Vagina (tissue), 2 donors: ENCODE measurements at regions not wholly inside any gene's neighbourhood (a gene's known extent, or its start where the extent isn't known, plus 50 kb on each side); places are given as distances from the start of the nearest gene placed in this dataset.

ENCODE experiments used
- POLR2A ChIP-seq, 2 donors: fragments of 450-650 bp; IDR thresholded peaks; one replicate each; pipeline ENCODE4 v1.6.1; 2017; ENCODE audit warnings: antibody characterized with exemption in 2 of 2, mild to moderate bottlenecking in 2 of 2, moderate library complexity in 2 of 2
- POLR2AphosphoS5 ChIP-seq, 2 donors: sonication (generic); formaldehyde crosslinking; IDR thresholded peaks; one replicate each; pipeline ENCODE4 v1.9.0; 2017; ENCODE audit warnings: antibody characterized with exemption in 2 of 2, mild to moderate bottlenecking in 2 of 2, low read depth in 1 of 2; ENCODE audit not compliant: insufficient read depth in 1 of 2
- TF ChIP-seq, protein P1 (sequence below), 3 experiments: fragments of 450-650 bp in 2 of 3; fragments of 200-600 bp in 1 of 3; sonication (generic) in 1 of 3; IDR thresholded peaks; one replicate each; pipeline ENCODE4 v1.5.1; 2017 to 2019; ENCODE audit warnings: antibody characterized with exemption in 3 of 3, mild to moderate bottlenecking in 2 of 3, moderate library complexity in 2 of 3

DNA sequence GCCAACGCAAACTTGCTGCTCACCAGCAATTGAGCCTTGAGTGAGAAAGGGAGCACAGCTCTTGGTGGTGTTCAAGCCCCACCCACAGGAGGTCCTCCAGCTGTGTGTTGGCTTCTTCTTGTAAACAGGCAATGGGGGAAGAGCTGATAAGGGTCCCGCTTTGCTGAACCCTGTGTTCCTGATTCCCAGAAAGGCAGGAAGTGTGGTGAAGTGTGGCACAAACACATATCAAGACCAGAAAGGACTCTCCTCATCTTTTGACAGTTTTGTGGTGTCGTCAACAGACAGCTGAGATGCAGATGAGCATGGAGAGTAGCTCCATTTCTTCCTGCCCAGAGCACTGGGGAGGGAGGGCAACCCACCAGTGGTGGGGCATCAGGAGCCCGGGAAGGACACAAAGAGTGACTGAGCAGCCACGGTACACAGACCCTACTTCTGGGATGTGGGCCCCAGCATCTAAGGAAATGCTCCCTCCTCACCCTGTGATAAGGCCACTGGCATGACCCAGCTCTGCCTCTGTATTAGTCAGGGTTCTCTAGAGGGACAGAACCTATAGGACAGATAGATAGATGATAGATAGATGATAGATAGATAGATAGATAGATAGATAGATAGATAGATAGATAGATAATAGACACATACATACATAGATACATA lies 188.9 kb upstream of the TAB2 start:
- TF ChIP-seq POLR2A (IDR thresholded peaks at IDR 0.05), result no peak
- TF ChIP-seq, protein P1, sequence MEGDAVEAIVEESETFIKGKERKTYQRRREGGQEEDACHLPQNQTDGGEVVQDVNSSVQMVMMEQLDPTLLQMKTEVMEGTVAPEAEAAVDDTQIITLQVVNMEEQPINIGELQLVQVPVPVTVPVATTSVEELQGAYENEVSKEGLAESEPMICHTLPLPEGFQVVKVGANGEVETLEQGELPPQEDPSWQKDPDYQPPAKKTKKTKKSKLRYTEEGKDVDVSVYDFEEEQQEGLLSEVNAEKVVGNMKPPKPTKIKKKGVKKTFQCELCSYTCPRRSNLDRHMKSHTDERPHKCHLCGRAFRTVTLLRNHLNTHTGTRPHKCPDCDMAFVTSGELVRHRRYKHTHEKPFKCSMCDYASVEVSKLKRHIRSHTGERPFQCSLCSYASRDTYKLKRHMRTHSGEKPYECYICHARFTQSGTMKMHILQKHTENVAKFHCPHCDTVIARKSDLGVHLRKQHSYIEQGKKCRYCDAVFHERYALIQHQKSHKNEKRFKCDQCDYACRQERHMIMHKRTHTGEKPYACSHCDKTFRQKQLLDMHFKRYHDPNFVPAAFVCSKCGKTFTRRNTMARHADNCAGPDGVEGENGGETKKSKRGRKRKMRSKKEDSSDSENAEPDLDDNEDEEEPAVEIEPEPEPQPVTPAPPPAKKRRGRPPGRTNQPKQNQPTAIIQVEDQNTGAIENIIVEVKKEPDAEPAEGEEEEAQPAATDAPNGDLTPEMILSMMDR (IDR thresholded peaks at IDR 0.05), result no peak
- no peak for TF ChIP-seq POLR2AphosphoS5 (IDR thresholded peaks at IDR 0.05; ENCODE audit: insufficient read depth in 1 of 2, low read depth in 1 of 2)
